Cardiac muscle cell (in vitro differentiated cells and primary cell): ENCODE measurements at regions not wholly inside any gene's neighbourhood (a gene's known extent, or its start where the extent isn't known, plus 50 kb on each side); places are given as distances from the start of the nearest gene placed in this dataset.

Experiments used
- DNase-seq, 2 donors: peaks; one replicate each; pipeline versions ENCODE4 v3.0.0 to v3.0.0-alpha.2; 2010 to 2017; ENCODE audit warnings: low read depth in 1 of 2, low spot score in 1 of 2
- H3K27ac ChIP-seq: fragments of 200-600 bp; sonication (generic); 2 replicates; pipeline ENCODE4 v1.5.1; 2016
- H3K27me3 ChIP-seq: fragments of 200-600 bp; sonication (generic); 2 replicates; pipeline ENCODE4 v1.6.0; 2016; ENCODE audit warnings: control low read depth
- H3K36me3 ChIP-seq: fragments of 200-600 bp; sonication (generic); 2 replicates; pipeline ENCODE4 v1.5.1; 2016; ENCODE audit warnings: control low read depth
- H3K4me1 ChIP-seq: fragments of 200-600 bp; sonication (generic); 2 replicates; pipeline ENCODE4 v1.8.1; 2017; ENCODE audit warnings: low read depth, mild to moderate bottlenecking, mixed run types
- H3K4me3 ChIP-seq: fragments of 200-600 bp; sonication (generic); 2 replicates; pipeline ENCODE4 v1.5.1; 2016; ENCODE audit warnings: mild to moderate bottlenecking
- H3K9me3 ChIP-seq: fragments of 200-600 bp; sonication (generic); 2 replicates; pipeline ENCODE4 v1.5.1; 2017; ENCODE audit warnings: low read depth, mild to moderate bottlenecking, control low read depth
- TF ChIP-seq, protein P1 (sequence below): IDR thresholded peaks from 2 replicates; pipeline ENCODE4 v1.5.1; 2012; ENCODE audit warnings: low read depth, mild to moderate bottlenecking, low read length

DNA sequence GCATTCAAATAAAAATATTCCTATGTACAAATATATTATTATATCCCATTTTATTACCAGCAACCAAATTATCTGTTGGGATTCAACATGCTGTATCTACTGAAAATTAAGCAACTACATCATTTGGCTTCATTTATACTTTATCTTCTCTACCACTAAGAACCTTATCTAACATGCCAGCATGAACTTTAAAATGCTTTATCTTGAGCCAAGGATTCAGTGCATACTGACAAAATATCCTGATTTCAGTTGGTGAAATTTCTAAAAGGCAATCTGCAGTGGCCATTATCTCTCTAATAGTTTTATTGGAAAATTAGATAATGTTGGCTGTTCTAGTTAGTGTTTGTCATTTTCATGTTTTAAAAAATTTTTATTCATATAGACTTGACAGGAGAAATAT lies 1149.9 kb downstream of the KCNT2 start:
- TF ChIP-seq, protein P1, sequence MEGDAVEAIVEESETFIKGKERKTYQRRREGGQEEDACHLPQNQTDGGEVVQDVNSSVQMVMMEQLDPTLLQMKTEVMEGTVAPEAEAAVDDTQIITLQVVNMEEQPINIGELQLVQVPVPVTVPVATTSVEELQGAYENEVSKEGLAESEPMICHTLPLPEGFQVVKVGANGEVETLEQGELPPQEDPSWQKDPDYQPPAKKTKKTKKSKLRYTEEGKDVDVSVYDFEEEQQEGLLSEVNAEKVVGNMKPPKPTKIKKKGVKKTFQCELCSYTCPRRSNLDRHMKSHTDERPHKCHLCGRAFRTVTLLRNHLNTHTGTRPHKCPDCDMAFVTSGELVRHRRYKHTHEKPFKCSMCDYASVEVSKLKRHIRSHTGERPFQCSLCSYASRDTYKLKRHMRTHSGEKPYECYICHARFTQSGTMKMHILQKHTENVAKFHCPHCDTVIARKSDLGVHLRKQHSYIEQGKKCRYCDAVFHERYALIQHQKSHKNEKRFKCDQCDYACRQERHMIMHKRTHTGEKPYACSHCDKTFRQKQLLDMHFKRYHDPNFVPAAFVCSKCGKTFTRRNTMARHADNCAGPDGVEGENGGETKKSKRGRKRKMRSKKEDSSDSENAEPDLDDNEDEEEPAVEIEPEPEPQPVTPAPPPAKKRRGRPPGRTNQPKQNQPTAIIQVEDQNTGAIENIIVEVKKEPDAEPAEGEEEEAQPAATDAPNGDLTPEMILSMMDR = no peak
- H3K4me1 ChIP-seq = no peaks in the 10 kb centered on the region
- no peak overlapping the region for H3K27ac ChIP-seq
- H3K9me3 ChIP-seq = no peaks in the 10 kb centered on the region
- DNase-seq = no peak
- H3K36me3 ChIP-seq = no peaks in the 10 kb centered on the region
- H3K4me3 ChIP-seq = no peak overlapping the region
- no peaks in the 10 kb centered on the region for H3K27me3 ChIP-seq

DNA sequence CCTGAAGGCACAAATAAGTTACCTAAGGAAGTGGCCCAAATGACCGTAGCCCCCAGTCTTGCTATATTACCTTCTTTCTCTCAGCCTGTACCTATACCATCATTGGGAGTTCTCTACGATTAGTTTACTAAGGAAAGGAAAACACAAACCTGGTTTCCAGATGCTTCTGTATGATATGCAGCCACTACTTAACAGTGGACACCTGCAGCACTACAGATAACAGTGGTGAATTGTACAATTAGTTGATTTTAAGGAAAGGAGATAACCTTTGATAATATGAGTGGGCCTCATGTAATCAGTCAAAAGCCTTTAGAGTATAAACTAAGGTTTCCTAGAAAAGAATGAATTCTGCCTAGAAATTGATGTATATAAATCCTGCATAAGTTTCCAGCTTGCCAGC lies 1157.4 kb downstream of the KCNT2 start:
- H3K4me1 ChIP-seq = no peaks in the 10 kb centered on the region
- TF ChIP-seq, protein P1 = no peak
- no peak overlapping the region for H3K4me3 ChIP-seq
- no peaks in the 10 kb centered on the region for H3K9me3 ChIP-seq
- no peak for DNase-seq
- no peak overlapping the region for H3K27ac ChIP-seq
- H3K27me3 ChIP-seq = no peaks in the 10 kb centered on the region
- no peaks in the 10 kb centered on the region for H3K36me3 ChIP-seq

DNA sequence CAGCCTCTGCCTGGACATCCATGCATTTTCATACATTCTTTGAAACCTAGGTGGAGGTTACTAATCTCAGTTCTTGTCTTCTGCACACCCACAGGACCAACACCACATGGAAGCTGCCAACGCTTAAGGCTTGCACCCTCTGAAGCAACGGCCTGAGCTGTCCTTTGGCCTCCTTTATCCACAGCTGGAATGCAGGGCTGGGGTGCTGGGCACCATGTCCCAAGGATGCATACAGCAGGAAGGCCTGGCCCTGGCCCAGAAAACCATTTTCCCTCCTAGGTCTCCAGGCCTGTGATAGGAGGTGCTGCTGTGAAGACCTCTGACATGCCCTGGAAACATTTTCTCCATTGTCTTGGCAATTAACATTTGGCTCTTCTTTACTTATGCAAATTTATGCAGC lies 1168.6 kb downstream of the KCNT2 start:
- no peaks in the 10 kb centered on the region for H3K4me1 ChIP-seq
- DNase-seq = no peak
- H3K27me3 ChIP-seq = no peaks in the 10 kb centered on the region
- H3K27ac ChIP-seq = no peak overlapping the region
- TF ChIP-seq, protein P1 = no peak
- no peak overlapping the region for H3K4me3 ChIP-seq
- no peaks in the 10 kb centered on the region for H3K9me3 ChIP-seq
- H3K36me3 ChIP-seq = no peaks in the 10 kb centered on the region

DNA sequence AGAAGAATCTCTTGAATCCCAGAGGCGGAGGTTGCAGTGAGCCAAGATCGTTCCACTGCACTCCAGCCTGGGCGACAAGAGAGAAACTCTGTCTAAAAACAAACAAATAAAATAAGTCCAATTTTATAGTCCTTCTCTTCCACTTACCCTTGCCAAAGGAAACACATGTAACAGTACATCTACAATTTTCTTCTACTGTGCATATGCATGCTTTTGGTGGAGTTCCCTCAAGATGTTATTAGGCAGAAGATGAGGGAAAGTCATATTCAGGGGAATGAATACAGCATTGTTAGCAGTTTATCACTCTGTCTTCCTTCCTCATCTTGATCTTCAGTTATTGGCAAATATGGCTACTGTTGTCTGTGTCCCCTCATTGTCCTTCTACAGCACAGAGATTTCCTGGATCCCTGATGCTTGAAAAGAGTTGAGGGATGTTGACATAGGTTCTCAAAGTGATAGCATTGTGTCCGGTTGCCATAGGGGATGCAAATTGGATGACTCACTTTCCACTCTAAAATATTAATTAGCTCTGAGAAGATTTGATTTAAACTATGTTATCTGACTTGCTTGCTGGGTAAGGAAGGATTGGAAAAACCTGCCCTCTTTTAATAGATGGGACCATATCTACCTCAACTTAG lies 1173.6 kb downstream of the KCNT2 start:
- TF ChIP-seq, protein P1 = no peak
- no peak overlapping the region for H3K27ac ChIP-seq
- H3K9me3 ChIP-seq = no peaks in the 10 kb centered on the region
- no peaks in the 10 kb centered on the region for H3K4me1 ChIP-seq
- no peak overlapping the region for H3K4me3 ChIP-seq
- DNase-seq = no peak
- no peaks in the 10 kb centered on the region for H3K36me3 ChIP-seq
- H3K27me3 ChIP-seq = no peaks in the 10 kb centered on the region

DNA sequence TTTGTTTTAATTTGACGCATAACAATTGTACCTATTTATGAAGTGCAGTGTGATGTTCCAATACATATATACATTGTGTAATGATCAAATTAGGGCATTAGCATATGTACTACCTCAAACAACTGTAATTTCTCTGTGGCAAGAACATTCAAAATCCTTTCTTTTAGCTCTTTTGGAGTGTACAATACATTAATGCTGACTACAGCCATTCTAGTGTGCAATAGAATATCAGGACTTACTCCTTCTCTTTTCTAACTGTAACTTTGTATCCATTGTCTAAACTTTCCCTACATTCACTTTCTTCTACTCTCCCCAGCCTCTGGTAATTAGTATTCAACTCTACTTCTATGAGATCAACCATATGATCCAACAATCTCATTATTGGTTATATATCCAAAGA lies 1177.4 kb downstream of the KCNT2 start:
- no peaks in the 10 kb centered on the region for H3K4me1 ChIP-seq
- H3K9me3 ChIP-seq = no peaks in the 10 kb centered on the region
- no peak for DNase-seq
- H3K27me3 ChIP-seq = no peaks in the 10 kb centered on the region
- no peak overlapping the region for H3K27ac ChIP-seq
- no peak overlapping the region for H3K4me3 ChIP-seq
- H3K36me3 ChIP-seq = no peaks in the 10 kb centered on the region
- TF ChIP-seq, protein P1 = no peak
